ENCODE measurements at regions not wholly inside any gene's neighbourhood (a gene's known extent, or its start where the extent isn't known, plus 50 kb on each side); places are given as distances from the start of the nearest gene placed in this dataset.

DNA sequence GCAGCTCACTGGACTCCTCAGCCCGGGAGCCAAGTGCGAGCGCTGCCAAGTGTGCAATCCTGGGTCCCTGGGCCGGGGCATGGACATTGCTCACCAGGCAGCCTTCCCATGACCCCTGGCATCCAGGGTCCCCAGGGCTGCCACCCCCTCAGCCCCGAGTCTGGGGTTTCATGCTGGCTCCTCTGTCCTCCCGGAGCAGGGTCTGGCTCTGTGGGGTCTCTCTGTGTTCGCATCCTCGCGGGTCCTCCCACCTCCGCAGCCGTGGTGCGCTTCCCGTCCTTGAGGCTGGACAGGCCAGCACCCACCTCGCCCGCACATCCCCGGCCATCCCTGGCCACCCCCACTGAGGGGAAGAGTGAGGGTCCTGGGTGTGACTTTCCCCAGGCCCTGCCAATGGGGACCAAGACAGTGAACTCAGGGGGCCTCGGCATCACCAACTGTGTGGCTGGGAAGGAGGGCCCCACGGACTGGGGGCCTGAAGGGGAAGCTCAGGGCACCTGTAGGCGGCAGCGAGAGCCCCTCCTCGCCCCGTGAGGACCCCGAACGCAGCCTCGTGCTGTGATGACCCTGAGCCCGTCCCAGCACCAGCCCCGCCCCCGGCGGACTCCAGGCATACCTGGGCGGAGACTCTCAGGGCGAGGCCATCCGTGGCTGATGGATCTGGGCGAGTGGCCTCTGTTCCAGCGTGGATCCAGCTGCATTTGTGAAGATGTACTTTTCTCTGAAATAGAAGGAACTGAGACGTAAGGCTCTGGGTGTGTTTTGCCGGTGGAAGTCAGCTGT, 50.3 kb upstream of the CFAP46 start:
- H3K36me3 Mint-ChIP-seq (ENCODE audit: low read depth) = no peaks in the 10 kb centered on the region
- POLR2A ChIA-PET = no interaction called here
- no peaks in the 10 kb centered on the region for H3K4me1 Mint-ChIP-seq
- no peak overlapping the region for H3K27ac Mint-ChIP-seq
- no peaks in the 10 kb centered on the region for H3K27me3 Mint-ChIP-seq
- H3K4me3 Mint-ChIP-seq = no peak overlapping the region
- DNase-seq = no peak
- CTCF ChIA-PET = no interaction called here
- H3K9me3 Mint-ChIP-seq = no peaks in the 10 kb centered on the region
